Liver (tissue), 3 donors: ENCODE measurements at regions not wholly inside any gene's neighbourhood (a gene's known extent, or its start where the extent isn't known, plus 50 kb on each side); places are given as distances from the start of the nearest gene placed in this dataset.

Experiments used
- FOXA1 ChIP-seq: IDR thresholded peaks from 2 replicates; pipeline ENCODE4 v1.6.1; 2016; ENCODE audit warnings: antibody characterized with exemption
- HNF4G ChIP-seq: IDR thresholded peaks from 2 replicates; pipeline ENCODE4 v1.6.1; 2016; ENCODE audit warnings: antibody characterized with exemption
- RAD21 ChIP-seq, 2 donors: IDR thresholded peaks; 2 replicates each; pipeline ENCODE4 v1.6.1; 2016; ENCODE audit warnings: antibody characterized with exemption in 2 of 2, mild to moderate bottlenecking in 2 of 2
- SP1 ChIP-seq: IDR thresholded peaks from 2 replicates; pipeline ENCODE4 v1.6.1; 2018; ENCODE audit warnings: antibody characterized with exemption, mild to moderate bottlenecking
- YY1 ChIP-seq: IDR thresholded peaks from 2 replicates; pipeline ENCODE4 v1.6.1; 2016; ENCODE audit warnings: antibody characterized with exemption, mild to moderate bottlenecking
- TF ChIP-seq, protein P1 (sequence below): fragments of 150-350 bp; IDR thresholded peaks from 2 replicates; pipeline ENCODE4 v1.5.1; 2017; ENCODE audit warnings: improper control_type of control experiment, low read depth, low read length; ENCODE audit not compliant: missing input control
- TF ChIP-seq, protein P2 (sequence below): IDR thresholded peaks from 2 replicates; pipeline ENCODE4 v1.6.1; 2016; ENCODE audit warnings: antibody characterized with exemption, mild to moderate bottlenecking
- TF ChIP-seq, protein P3 (sequence below): IDR thresholded peaks from 2 replicates; pipeline ENCODE4 v1.6.1; 2016; ENCODE audit warnings: antibody characterized with exemption
- donor health status: healthy.
- donor health status: healthy.

DNA sequence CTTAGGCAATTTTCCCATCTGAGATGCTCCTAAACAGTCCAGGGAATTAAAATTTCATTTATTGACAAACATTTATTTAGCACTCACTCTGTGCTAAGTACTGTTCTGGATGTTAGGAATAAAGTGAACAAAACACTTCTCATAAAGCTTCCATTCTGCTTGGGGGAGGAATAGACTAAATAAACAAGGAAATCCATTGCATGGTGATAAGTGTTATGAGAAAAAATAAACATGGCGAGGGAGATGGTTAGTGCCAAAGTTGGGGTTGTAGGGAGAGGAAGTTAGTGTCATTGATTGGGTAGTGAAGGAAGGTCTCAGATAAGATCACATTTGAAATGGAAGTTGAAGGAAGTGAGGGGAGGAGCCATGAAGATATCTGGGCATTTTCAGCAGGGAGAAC lies 72.2 kb upstream of the CES5A start:
- TF ChIP-seq, protein P1, sequence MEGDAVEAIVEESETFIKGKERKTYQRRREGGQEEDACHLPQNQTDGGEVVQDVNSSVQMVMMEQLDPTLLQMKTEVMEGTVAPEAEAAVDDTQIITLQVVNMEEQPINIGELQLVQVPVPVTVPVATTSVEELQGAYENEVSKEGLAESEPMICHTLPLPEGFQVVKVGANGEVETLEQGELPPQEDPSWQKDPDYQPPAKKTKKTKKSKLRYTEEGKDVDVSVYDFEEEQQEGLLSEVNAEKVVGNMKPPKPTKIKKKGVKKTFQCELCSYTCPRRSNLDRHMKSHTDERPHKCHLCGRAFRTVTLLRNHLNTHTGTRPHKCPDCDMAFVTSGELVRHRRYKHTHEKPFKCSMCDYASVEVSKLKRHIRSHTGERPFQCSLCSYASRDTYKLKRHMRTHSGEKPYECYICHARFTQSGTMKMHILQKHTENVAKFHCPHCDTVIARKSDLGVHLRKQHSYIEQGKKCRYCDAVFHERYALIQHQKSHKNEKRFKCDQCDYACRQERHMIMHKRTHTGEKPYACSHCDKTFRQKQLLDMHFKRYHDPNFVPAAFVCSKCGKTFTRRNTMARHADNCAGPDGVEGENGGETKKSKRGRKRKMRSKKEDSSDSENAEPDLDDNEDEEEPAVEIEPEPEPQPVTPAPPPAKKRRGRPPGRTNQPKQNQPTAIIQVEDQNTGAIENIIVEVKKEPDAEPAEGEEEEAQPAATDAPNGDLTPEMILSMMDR = no peak
- no peak for TF ChIP-seq RAD21 (IDR thresholded peaks at IDR 0.05)
- TF ChIP-seq, protein P2, sequence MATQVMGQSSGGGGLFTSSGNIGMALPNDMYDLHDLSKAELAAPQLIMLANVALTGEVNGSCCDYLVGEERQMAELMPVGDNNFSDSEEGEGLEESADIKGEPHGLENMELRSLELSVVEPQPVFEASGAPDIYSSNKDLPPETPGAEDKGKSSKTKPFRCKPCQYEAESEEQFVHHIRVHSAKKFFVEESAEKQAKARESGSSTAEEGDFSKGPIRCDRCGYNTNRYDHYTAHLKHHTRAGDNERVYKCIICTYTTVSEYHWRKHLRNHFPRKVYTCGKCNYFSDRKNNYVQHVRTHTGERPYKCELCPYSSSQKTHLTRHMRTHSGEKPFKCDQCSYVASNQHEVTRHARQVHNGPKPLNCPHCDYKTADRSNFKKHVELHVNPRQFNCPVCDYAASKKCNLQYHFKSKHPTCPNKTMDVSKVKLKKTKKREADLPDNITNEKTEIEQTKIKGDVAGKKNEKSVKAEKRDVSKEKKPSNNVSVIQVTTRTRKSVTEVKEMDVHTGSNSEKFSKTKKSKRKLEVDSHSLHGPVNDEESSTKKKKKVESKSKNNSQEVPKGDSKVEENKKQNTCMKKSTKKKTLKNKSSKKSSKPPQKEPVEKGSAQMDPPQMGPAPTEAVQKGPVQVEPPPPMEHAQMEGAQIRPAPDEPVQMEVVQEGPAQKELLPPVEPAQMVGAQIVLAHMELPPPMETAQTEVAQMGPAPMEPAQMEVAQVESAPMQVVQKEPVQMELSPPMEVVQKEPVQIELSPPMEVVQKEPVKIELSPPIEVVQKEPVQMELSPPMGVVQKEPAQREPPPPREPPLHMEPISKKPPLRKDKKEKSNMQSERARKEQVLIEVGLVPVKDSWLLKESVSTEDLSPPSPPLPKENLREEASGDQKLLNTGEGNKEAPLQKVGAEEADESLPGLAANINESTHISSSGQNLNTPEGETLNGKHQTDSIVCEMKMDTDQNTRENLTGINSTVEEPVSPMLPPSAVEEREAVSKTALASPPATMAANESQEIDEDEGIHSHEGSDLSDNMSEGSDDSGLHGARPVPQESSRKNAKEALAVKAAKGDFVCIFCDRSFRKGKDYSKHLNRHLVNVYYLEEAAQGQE = no peak
- no peak for TF ChIP-seq YY1
- no peak for TF ChIP-seq SP1
- TF ChIP-seq, protein P3, sequence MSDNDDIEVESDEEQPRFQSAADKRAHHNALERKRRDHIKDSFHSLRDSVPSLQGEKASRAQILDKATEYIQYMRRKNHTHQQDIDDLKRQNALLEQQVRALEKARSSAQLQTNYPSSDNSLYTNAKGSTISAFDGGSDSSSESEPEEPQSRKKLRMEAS = no peak
- no peak for TF ChIP-seq HNF4G
- TF ChIP-seq FOXA1 = no peak
